ENCODE measurements at regions not wholly inside any gene's neighbourhood (a gene's known extent, or its start where the extent isn't known, plus 50 kb on each side); places are given as distances from the start of the nearest gene placed in this dataset.

DNA sequence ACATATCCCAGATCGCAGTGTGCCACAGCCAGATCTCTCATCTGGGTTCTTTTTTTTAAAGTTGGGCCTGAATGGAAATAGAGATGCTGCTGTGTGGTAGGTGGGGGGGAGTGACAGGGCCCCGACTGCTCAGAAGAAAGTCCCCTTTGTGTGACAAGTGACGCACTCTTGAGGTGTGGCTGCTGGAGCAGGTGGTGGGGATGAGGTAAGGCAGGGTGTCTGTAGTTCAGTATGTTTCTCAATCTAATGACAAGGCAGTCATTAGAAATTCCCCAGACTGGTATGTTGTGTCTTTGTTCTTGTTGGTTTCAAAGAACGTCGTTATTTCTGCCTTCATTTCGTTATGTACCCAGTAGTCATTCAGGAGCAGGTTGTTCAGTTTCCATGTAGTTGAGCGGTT, 128.8 kb upstream of the TACR1 start:
- TF ChIP-seq, protein P1, sequence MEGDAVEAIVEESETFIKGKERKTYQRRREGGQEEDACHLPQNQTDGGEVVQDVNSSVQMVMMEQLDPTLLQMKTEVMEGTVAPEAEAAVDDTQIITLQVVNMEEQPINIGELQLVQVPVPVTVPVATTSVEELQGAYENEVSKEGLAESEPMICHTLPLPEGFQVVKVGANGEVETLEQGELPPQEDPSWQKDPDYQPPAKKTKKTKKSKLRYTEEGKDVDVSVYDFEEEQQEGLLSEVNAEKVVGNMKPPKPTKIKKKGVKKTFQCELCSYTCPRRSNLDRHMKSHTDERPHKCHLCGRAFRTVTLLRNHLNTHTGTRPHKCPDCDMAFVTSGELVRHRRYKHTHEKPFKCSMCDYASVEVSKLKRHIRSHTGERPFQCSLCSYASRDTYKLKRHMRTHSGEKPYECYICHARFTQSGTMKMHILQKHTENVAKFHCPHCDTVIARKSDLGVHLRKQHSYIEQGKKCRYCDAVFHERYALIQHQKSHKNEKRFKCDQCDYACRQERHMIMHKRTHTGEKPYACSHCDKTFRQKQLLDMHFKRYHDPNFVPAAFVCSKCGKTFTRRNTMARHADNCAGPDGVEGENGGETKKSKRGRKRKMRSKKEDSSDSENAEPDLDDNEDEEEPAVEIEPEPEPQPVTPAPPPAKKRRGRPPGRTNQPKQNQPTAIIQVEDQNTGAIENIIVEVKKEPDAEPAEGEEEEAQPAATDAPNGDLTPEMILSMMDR (conservative IDR thresholded peaks at IDR 0.05 in 1 of 2, IDR thresholded peaks at IDR 0.05 in 1 of 2; ENCODE audit: low read depth in 1 of 2, low read length in 2 of 2) = no peak
- TF ChIP-seq EZH2 (IDR thresholded peaks at IDR 0.05; ENCODE audit: low read length, missing control alignments) = no peak

Data from fibroblast of lung (primary cell).